K562 (cell line): ENCODE measurements at regions not wholly inside any gene's neighbourhood (a gene's known extent, or its start where the extent isn't known, plus 50 kb on each side); places are given as distances from the start of the nearest gene placed in this dataset.

Source experiments
- ATF3 ChIP-seq, 2 experiments: fragments of 450-650 bp in 1 of 2; sonication (generic) in 1 of 2; formaldehyde crosslinking in 1 of 2; IDR thresholded peaks in 1 of 2; conservative IDR thresholded peaks in 1 of 2; 2 replicates each; pipeline versions ENCODE4 v1.6.1 to v1.8.1; 2016 to 2023; ENCODE audit warnings: mild to moderate bottlenecking in 2 of 2, moderate library complexity in 2 of 2, inconsistent platforms in 1 of 2, missing genetic modification reagents in 1 of 2
- PATZ1 ChIP-seq: fragments of 250-450 bp; sonication (Bioruptor Pico); IDR thresholded peaks from 2 replicates; pipeline ENCODE4 v1.5.0; 2020; ENCODE audit warnings: mild to moderate bottlenecking, borderline replicate concordance

DNA sequence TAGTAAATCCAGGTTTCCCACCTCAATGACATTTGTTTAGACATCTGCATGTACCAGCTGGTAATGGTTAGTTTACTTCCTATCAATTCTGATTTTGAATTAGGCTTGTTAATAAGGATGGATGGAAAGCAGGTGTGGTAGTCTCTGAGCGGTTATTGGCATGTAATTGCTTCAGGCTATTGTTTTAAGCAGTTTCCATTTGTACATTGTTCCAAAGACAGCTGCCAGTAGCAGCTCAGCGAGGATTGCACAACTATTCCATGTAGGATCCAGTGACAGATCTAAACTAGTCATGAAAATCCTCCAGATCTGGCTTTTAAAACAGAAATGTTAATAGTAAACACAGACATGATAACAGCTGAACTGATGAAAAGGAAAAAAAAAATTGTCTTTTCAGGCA is 436.0 kb upstream of the ADARB2 start:
- no peak for TF ChIP-seq ATF3 (IDR thresholded peaks at IDR 0.05)
- TF ChIP-seq ATF3 (CRISPR knock-in tag; conservative IDR thresholded peaks at IDR 0.05): no peak
- no peak for TF ChIP-seq PATZ1 (CRISPR knock-in tag)
